Stimulated activated CD4-positive, alpha-beta T cell treated with anti-CD3 and anti-CD28 coated beads, TNF-alpha, amount 100 ng/mL, for 4 hours (primary cell): ENCODE measurements at regions not wholly inside any gene's neighbourhood (a gene's known extent, or its start where the extent isn't known, plus 50 kb on each side); places are given as distances from the start of the nearest gene placed in this dataset.
"Not testable (repeated sequence)": the region's sequence is repeated elsewhere in the genome, so short reads cannot be mapped to it uniquely, and the experiment has no call there.

ENCODE experiments used
- DNase-seq, 3 experiments: peaks; one replicate each; pipeline ENCODE4 v3.0.0-alpha.2; 2020; ENCODE audit warnings: low read depth in 3 of 3

GRCh38 chr1:149157409-149157808 is 54.1 kb upstream of the NBPF9 start:
- DNase-seq = not testable (repeated sequence)

GRCh38 chr1:149158308-149158707 is 55.0 kb upstream of the NBPF9 start:
- not testable (repeated sequence) for DNase-seq

- not testable (repeated sequence) for DNase-seq
Observed at GRCh38 chr1:149163063-149163444, 59.7 kb upstream of the NBPF9 start.

GRCh38 chr1:149174765-149175164 is 71.4 kb upstream of the NBPF9 start:
- not testable (repeated sequence) for DNase-seq

- not testable (repeated sequence) for DNase-seq
Observed at GRCh38 chr1:149175812-149176211, 72.5 kb upstream of the NBPF9 start.

GRCh38 chr1:149176453-149177316 is 73.3 kb upstream of the NBPF9 start:
- peak; percentile 38 to 47 (median 45) for DNase-seq

GRCh38 chr1:149190742-149191141 is 87.4 kb upstream of the NBPF9 start:
- not testable (repeated sequence) for DNase-seq

GRCh38 chr1:149196651-149197050 is 93.3 kb upstream of the NBPF9 start:
- DNase-seq = not testable (repeated sequence)

- DNase-seq = not testable (repeated sequence)
Observed at GRCh38 chr1:149200567-149200966, 97.2 kb upstream of the NBPF9 start.

- DNase-seq = not testable (repeated sequence)
Observed at GRCh38 chr1:149202283-149202682, 98.9 kb upstream of the NBPF9 start.

GRCh38 chr1:149204396-149204795 is 101.0 kb upstream of the NBPF9 start:
- DNase-seq = not testable (repeated sequence)

- DNase-seq = not testable (repeated sequence)
Observed at GRCh38 chr1:149208836-149209235, 105.5 kb upstream of the NBPF9 start.

- DNase-seq = not testable (repeated sequence)
Observed at GRCh38 chr1:149211757-149212420, 108.5 kb upstream of the NBPF9 start.

GRCh38 chr1:149212946-149213345 is 109.6 kb upstream of the NBPF9 start:
- not testable (repeated sequence) for DNase-seq

- not testable (repeated sequence) for DNase-seq
Observed at GRCh38 chr1:149213673-149214072, 110.3 kb upstream of the NBPF9 start.

GRCh38 chr1:149218080-149218988 is 115.0 kb upstream of the NBPF9 start:
- not testable (repeated sequence) for DNase-seq

- DNase-seq = not testable (repeated sequence)
Observed at GRCh38 chr1:149219539-149219938, 116.2 kb upstream of the NBPF9 start.

GRCh38 chr1:149220463-149221074 is 117.2 kb upstream of the NBPF9 start:
- DNase-seq = not testable (repeated sequence)

GRCh38 chr1:149227933-149228665 is 124.7 kb upstream of the NBPF9 start:
- not testable (repeated sequence) for DNase-seq
